GM18951 (cell line): ENCODE measurements at regions not wholly inside any gene's neighbourhood (a gene's known extent, or its start where the extent isn't known, plus 50 kb on each side); places are given as distances from the start of the nearest gene placed in this dataset.
"Not testable (repeated sequence)": the region's sequence is repeated elsewhere in the genome, so short reads cannot be mapped to it uniquely, and the experiment has no call there.

Experiments used
- POLR2A ChIP-seq: IDR thresholded peaks from 4 replicates; pipeline ENCODE4 v1.6.1; 2011; ENCODE audit warnings: mild to moderate bottlenecking; ENCODE audit not compliant: insufficient read length, insufficient read depth; ENCODE audit errors: extremely low read depth
- in situ Hi-C: fragments of 300-500 bp; cut with MboI; formaldehyde crosslinking; loops from one replicate; pipeline ENCODE4 v1.12.0; 2022; ENCODE audit warnings: low sequenced_read_pairs, mixed read lengths, inconsistent platforms; ENCODE audit not compliant: unreplicated experiment

DNA sequence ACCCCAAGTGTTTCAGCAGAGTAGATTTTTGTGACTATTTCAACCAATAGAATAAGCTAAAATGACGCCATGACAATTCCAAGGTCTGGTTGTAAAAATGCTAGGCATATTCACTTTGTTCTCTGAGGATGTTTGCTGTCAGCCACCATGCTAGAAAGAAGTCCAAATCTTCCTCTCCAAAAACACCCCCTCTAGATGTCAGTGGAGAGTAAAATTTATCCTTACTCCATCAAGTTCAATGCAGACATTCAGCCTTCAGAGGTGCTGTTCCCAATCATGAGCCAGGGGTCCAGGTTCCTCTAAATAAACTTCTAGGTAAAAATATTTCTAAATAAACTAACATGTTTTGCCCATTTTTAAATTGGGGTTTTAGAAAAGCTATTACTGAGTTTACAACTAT, 395.4 kb upstream of the ADAMTS5 start:
- TF ChIP-seq POLR2A: no peak
- in situ Hi-C loops: no loop called here

DNA sequence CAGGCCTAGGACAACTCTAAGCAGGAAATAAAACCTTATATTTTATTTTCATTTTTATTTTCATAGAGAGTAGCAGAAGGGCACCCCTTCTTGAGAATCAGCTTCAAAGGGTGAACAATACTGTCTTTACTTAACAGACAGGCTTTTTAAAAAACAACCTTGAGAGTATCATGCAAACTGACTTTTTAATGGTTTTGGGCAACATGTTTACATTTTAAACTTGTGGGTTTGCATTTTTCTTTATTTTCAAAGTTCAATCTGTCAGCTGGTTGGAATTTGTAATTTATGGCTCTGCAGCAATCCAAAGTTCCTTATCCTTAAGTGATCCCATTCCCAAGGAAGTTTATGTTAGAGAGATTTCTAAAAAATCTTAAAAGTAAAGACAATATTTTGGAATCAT, 392.3 kb upstream of the ADAMTS5 start:
- in situ Hi-C loops: no loop called here
- no peak for TF ChIP-seq POLR2A

DNA sequence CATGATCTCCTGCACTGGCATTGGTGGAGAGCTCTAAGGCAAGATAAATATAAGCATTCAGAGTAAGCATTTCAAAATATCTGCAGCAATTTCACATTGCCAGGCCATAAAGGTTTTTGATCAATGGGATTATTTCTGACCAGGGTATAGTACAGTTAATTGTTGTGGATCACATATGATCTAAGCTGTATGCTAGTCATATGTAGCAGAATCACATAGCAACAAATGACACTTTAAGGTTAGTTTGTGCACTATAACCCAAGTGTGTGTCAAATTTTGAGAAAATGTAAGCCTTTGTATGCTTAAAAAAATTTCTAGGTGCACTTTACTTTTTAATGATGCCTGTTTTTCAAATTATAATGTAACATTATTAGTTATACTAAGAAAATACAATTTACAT, 386.0 kb upstream of the ADAMTS5 start:
- no peak for TF ChIP-seq POLR2A
- in situ Hi-C loops: no loop called here

DNA sequence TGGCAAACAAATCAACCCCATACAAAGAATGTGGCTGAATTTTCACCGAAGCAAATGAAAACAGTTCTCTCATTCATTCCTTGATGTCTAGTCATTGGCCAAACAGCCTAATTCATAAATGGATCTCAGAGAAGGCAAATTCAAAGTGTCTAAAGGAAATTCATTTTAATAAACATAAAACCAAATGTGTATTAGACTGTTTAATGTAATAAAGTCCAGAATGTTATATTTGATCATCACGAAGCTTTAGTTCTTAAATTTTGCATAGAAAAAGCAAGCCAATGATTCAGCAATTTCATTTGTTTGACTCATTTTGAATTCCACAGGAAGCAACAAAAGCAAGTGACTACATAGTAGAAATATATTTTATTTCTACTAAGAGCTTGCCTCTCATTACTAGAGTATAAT, 379.2 kb upstream of the ADAMTS5 start:
- in situ Hi-C loops: no loop called here

DNA sequence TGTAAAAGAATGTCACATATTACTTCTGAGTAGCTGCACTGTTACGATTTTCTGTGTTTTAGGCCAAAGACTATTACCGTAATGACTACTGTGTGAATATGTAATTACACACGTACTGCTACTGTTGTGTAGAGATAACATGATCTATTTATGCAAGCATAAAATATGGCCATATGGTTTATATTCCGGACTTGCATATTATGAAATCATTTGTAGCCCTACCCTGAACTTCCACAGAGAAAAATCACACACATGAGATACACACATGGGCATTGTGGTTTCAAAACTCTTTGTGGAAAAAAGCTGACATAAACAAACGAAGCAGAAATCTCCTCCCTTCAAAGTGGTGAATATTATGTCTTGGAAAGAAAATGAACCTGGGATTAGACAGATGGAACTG, 373.0 kb upstream of the ADAMTS5 start:
- no peak for TF ChIP-seq POLR2A
- in situ Hi-C loops: no loop called here

More for the DNA sequence above, 379.2 kb upstream of the ADAMTS5 start:
- no peak for TF ChIP-seq POLR2A

DNA sequence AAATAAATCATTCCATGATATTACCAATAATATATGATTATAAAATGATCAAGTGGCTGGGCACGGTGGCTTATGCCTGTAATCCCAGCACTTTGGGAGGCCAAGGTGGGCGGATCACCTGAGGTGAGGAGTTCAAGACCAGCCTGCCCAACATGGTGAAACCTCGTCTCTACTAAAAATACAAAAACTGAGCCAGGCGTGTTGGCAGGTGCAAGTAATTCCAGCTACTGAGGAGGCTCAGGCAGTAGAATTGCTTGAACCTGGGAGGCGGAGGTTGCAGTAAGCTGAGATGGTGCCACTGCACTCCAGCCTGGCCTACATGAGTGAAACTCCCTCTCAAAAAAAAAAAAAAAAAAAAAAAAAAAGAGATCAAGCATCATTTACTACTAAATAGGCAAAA, 371.1 kb upstream of the ADAMTS5 start:
- in situ Hi-C loops: not testable (repeated sequence)

DNA sequence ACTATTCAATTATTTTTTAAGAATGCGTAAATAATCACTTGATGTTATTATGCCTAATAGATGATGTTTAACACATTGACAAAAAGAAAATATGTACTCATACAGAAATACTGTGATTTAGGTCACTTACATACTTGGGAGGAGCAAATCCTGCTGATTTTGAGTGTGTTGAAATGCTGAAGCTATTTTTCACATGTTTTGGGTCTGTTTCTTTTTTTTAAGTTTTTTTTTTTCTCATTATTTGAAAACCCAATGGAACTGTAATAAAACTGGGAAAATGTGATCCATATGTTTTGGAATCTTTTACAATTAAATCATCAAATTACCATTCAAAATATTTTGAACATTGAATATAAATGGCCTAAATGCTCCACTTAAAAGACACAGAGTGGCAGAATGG, 366.2 kb upstream of the ADAMTS5 start:
- in situ Hi-C loops: no loop called here
- no peak for TF ChIP-seq POLR2A

DNA sequence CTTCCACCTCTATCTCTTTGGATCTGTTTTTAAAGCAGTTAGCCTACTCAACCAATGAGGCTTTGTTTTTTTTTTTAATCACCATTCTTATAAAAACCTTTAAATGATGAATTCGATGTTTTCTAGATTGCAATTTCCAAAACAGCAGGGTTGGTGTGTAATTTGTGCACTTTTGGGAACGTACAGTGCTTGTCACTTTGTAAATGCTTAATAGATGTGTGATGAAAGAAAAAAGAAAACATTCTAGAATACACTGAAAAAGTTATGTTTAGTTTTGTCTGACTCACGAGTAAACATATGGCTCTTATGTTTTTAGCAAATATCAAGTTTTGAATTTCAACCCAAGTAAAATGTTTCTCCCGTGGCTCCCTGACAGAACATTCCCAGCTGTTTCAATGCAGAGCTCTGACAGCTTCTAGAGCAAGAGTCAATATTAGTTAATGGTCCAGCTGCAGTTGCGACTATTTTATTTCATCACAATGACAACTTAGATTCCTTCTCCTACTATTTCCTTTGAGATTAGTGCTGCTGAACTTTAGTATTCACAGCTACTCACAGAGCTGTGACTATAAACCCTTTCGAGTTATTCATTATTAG, 362.5 kb upstream of the ADAMTS5 start:
- in situ Hi-C loops: no loop called here
- no peak for TF ChIP-seq POLR2A

DNA sequence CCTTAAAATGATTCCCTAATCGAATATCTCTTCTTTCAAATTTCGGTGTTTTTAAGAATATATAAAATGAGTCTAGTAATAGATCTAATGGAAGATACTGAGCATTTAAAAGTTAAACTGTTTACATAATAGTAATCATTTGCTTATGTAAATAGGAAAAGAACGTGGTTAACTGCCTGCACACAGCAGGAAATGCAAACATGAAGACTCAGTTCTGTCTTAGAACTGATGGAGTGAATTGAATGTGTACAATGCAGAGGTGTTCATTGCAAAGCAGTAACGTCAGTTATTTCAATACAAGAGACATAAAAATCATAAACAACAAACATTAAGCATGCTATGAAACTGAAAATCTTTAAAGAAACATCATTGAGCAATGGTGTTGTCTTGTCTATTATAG, 359.4 kb upstream of the ADAMTS5 start:
- in situ Hi-C loops: no loop called here

DNA sequence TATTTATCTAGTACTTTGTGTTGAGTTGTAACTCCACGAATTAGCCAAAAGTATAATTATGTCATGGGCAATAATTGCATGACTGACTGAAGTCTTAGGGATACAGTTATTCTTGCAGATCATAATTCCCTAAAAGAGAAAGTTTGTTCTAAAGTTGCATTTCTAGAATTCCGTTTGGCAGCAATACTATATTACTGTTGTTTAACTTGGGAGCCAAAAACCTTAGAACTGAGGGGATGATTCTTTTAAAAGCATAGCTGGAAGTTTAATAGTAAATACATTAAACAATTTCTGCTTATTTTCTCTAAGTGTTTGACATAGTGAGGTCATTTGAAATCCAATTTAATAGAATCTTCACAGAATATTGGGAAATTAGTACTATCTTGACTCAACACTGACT, 356.4 kb upstream of the ADAMTS5 start:
- in situ Hi-C loops: no loop called here
- no peak for TF ChIP-seq POLR2A

More for the DNA sequence above, 359.4 kb upstream of the ADAMTS5 start:
- TF ChIP-seq POLR2A: no peak

DNA sequence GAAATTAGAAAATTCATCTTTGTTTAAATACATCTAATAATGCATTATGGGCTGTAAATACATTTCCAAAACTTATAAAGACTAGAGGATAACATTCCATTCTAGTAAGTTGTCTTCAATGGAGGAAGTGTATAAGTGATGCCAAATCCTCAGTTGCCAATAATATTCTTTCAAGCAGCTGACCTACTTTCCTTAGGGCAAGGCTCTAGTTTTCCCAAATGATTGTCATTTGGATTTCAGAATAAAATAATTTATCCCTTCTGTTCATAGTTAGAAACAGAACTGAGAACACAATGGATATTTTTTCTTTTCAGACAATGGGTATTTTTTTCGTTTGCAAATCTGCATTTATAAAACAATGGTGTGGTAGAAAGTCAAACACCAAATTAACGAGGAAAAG, 354.9 kb upstream of the ADAMTS5 start:
- TF ChIP-seq POLR2A: no peak
- in situ Hi-C loops: no loop called here

DNA sequence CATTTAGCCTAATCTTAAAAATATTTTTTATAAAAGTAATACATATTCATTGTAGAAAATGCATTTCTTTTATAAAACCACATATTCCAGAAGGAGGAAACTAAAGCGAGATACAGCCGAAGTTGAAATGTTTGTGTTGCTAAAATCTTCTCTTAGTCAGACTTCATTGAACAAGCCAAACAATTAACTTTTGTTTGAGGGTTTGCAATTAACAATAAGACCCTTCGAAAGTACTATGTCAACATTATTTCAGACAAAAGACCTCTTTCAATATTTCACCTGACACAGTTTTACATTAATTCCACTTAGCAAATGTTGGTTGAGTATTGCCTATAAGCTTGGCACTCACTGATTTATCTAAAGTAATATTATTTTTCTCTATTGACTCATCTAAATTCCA, 354.0 kb upstream of the ADAMTS5 start:
- TF ChIP-seq POLR2A: no peak
- in situ Hi-C loops: no loop called here

DNA sequence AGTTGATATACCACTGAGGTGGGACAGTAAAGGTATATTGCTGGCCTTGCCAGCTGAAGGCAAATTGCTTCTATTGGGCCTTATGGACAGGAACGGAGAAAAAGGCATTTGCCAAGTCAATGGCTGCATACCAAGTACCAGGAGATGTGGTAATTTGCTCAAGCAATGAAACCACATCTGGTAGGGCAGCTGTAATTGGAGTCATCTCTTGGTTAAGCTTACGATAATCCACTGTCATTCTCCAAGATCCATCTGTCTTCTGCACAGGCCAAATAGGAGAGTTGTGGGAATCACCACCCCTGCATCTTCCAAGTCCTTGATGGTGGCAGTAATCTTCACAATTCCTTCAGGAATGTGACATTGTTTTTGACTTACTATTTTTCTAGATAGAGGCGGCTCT, 350.7 kb upstream of the ADAMTS5 start:
- in situ Hi-C loops: not testable (repeated sequence)

DNA sequence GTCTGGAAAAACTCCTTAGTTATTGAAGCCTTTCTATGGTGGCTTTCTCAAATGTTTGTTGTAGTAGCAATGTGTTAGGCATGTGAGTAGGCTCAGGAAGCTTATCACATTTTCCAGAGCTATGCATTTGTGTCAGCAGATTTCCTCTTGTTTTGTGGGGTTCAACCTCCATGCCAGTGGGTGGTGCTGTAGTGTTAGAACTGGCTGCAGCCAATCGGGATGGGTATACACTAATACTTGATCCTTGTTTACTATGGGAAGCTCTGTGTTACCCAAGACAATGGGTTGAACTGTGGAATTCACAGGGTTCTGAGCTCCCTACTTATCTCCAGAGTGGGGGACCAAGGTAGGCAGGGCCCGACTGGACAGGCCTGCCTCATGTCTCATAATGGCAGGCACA, 348.5 kb upstream of the ADAMTS5 start:
- in situ Hi-C loops: no loop called here
- TF ChIP-seq POLR2A: no peak

DNA sequence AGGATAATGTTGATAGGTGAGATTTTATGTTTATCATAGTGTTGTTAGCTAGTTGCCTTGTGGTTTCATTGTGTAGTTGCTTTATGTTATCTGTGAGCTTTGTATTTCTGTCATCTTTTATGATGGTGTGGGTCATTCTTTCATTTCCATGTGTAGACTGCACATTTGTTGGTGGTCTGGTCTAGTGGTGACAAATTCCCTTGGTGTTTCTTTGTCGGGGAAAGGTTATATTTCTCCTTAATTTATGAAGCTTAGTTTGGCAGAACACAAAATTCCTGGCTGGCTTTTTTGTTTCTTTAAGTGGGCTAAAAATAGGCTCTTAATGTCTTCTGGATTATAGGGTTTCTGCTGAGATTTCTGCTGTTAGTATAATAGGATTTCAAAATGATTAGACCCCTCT, 347.2 kb upstream of the ADAMTS5 start:
- in situ Hi-C loops: no loop called here
- no peak for TF ChIP-seq POLR2A
